ENCODE measurements at regions not wholly inside any gene's neighbourhood (a gene's known extent, or its start where the extent isn't known, plus 50 kb on each side); places are given as distances from the start of the nearest gene placed in this dataset.
"Not testable (repeated sequence)": the region's sequence is repeated elsewhere in the genome, so short reads cannot be mapped to it uniquely, and the experiment has no call there.

- H3K4me3 ChIP-seq (ENCODE audit: low read depth, low read length) = no peak overlapping the region
- no peak for TF ChIP-seq CTCF (IDR thresholded peaks at IDR 0.05; ENCODE audit: insufficient read depth, low read depth, low read length, missing control alignments)
- DNase-seq (ENCODE audit: low read depth) = no peak
These were observed 76.8 kb upstream of the OGFRL1 start for GRCh38 chr6:71211799-71212198.

GRCh38 chr6:71220466-71220865, 68.1 kb upstream of the OGFRL1 start:
- DNase-seq (ENCODE audit: low read depth) = no peak
- H3K4me3 ChIP-seq (ENCODE audit: low read depth, low read length) = no peak overlapping the region
- no peak for TF ChIP-seq CTCF (IDR thresholded peaks at IDR 0.05; ENCODE audit: insufficient read depth, low read depth, low read length, missing control alignments)

GRCh38 chr6:71222671-71223070, 65.9 kb upstream of the OGFRL1 start:
- no peak for TF ChIP-seq CTCF (IDR thresholded peaks at IDR 0.05; ENCODE audit: insufficient read depth, low read depth, low read length, missing control alignments)
- H3K4me3 ChIP-seq (ENCODE audit: low read depth, low read length) = no peak overlapping the region
- no peak for DNase-seq (ENCODE audit: low read depth)

- no peak overlapping the region for H3K4me3 ChIP-seq (ENCODE audit: low read depth, low read length)
- no peak for TF ChIP-seq CTCF (IDR thresholded peaks at IDR 0.05; ENCODE audit: insufficient read depth, low read depth, low read length, missing control alignments)
- DNase-seq (ENCODE audit: low read depth) = no peak
These were observed 64.6 kb upstream of the OGFRL1 start for GRCh38 chr6:71224011-71224410.

DNA sequence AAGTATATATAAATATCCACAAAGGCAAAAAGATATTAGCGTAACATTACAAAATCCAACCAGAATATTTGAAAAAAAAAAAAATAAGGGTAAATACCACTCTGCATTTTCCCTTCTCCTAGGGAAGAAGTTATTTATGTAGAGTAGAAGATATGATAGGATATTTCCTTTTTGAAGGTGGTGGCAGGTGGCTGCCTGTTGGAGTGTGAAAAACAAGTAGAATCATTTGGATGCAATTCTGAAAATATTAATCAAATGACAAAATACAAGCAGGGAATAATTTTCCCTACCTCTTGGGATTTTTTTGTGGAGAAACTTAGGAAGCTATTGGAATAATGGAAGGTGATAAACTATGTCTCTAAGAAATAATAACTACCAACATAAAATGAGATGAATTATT, 62.5 kb upstream of the OGFRL1 start:
- no peak for TF ChIP-seq CTCF (IDR thresholded peaks at IDR 0.05; ENCODE audit: insufficient read depth, low read depth, low read length, missing control alignments)
- no peak overlapping the region for H3K4me3 ChIP-seq (ENCODE audit: low read depth, low read length)

DNA sequence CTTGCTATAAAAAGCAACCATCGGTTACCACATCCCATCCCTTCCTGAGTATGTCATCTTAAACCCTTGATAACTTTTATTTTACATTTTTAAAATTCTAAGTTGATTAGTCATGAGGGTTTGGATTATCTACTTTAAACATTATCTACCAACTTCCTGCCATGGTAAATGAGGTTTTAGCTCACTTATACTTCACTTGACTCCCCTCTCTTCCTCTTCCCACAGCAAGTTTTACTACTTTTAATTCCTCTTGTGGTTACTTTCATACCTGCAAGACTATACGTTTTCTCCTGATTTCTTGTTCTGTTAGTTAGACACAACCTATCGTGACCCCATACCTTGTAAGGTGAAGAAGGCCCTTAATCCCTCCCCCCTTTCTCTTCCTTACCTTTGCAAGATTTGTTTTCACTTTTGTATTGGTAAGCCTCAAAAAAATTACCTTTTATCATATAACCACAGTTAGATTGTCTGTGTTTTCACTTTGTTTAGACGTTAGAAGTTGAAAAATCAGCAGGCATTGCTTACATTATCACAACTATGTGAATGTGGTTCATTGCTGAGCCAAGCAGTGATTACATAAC, 60.1 kb upstream of the OGFRL1 start:
- no peak for TF ChIP-seq CTCF (IDR thresholded peaks at IDR 0.05; ENCODE audit: insufficient read depth, low read depth, low read length, missing control alignments)
- DNase-seq (ENCODE audit: low read depth) = no peak
- no peak overlapping the region for H3K4me3 ChIP-seq (ENCODE audit: low read depth, low read length)

More for the DNA sequence above, 62.5 kb upstream of the OGFRL1 start:
- no peak for DNase-seq (ENCODE audit: low read depth)

DNA sequence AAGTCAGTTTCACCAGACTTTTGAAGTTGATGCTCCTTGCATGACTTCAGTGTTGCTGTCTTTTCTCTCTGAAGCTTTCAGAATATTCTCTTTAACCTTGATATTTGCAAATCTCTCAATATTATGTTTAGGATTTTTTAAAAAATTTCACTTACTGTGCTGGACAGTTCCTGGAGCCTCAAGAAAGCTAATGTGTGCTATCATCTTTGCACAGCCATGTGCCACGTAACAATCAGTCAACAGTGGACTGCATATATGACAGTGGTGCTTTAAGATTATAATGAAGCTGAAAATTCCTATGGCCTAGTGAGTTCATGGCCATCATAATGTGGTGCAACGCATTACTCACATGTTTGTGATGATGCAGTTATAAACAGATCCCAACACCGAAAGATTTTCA, 59.1 kb upstream of the OGFRL1 start:
- DNase-seq (ENCODE audit: low read depth) = no peak
- no peak for TF ChIP-seq CTCF (IDR thresholded peaks at IDR 0.05; ENCODE audit: insufficient read depth, low read depth, low read length, missing control alignments)
- no peak overlapping the region for H3K4me3 ChIP-seq (ENCODE audit: low read depth, low read length)

DNA sequence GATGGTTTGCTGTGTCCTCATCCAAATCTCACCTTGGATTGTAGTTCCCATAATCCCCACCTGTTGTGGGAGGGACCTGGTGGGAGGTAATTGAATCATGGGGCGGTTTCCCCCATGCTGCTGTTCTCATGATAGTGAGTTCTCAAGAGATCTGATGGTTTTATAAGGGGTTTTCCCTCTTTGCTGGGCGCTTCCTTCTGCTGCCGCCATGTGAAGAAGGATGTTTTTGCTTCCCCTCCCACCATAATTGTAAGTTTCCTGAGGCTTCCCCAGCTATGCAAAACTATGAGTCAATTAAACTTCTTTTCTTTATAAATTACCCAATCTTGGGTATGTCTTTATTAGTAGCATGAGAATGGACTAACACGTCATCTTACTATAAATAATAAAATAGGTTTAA, 55.7 kb upstream of the OGFRL1 start:
- H3K4me3 ChIP-seq (ENCODE audit: low read depth, low read length); DNase-seq (ENCODE audit: low read depth): not testable (repeated sequence)

All from GM12865 (cell line).